ENCODE measurements at regions not wholly inside any gene's neighbourhood (a gene's known extent, or its start where the extent isn't known, plus 50 kb on each side); places are given as distances from the start of the nearest gene placed in this dataset.

DNA sequence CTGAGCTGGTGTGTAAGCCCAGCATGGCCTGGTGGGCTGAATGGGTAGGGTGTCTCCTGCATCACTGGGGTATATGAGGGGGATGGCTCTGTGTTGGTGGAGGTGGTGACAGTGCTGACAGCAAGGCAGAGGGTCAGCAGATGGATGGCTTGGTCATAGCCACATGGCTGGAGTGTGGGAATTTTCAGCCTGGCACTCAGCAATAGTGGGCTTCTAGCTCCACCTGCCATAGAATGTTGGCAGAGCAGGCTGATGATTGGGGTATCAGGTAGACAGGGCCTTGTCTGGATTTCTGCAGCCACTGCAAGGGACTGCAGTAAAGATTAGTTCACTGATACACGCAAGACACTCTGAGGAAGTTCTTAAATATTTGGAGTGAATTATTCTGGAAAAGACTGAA, 137.5 kb upstream of the BACH2 start:
- no peak for DNase-seq

GRCh38 chr6:90432937-90433336, 136.3 kb upstream of the BACH2 start:
- DNase-seq = no peak

- no peak for DNase-seq
These were observed 135.6 kb upstream of the BACH2 start for GRCh38 chr6:90432041-90432775.

- DNase-seq = no peak
These were observed 134.9 kb upstream of the BACH2 start for GRCh38 chr6:90431576-90431975.

DNA sequence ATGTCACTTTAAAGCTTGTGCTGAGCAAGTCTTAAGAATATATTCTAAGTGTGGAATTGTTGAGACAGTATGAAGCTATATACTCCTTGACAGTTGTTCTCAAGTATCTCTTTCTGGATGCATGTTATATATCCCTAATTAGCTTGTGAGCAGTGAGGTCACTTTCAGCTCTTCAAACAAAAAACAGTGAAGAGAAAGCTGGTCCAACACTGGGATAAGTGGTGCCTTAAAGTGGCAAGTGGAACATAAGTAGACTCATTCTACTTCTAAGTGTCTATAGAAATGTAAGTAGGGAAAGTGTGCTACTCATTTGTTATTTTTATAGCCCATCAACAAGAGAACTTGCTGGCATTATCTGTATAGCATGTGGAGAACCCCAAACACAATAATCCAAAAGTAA, 133.1 kb upstream of the BACH2 start:
- no peak for DNase-seq

- DNase-seq = no peak
These were observed 131.9 kb upstream of the BACH2 start for GRCh38 chr6:90428514-90428913.

DNA sequence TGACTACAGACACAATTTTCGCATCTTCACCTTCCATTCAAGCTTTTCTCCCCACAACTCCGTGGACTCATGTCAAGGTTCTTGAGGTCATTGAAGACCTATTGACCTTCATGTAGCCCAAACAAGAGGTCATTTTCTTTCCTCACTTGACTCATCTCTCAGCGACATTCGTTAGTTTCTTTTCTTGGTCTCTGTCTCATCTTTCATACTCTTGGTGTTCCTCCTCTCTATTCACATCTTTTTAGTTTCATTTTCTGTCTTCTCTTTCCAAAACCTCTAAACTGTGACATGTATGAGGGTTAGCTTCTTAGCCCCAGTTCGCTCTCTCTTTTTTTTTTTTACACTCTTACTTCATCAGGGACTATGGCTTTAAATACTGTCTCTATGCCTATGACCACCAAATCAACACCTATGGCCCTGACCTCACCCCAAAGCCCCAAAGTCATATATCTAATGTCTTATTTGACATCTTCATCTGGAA, 128.6 kb upstream of the BACH2 start:
- DNase-seq = no peak

- no peak for DNase-seq
These were observed 127.9 kb upstream of the BACH2 start for GRCh38 chr6:90424580-90424979.

DNA sequence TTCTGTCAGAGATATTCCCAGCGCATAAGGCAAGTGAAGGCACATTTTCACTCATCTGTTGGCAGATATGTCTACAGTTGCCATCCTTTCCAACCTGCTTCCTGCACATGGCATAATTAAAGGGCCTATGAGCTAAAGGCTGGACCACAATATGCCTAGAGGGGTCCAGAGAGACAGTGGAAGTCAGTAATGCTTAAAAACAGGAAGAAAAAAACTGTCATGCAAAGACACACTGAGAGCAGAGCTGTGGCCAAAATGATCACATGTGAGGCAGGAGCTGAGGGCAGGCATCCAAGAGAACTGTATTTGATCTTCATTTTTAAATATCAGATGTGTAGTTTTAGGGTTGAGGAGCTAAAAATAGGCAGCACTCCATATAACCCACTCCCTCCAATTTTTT, 125.0 kb upstream of the BACH2 start:
- DNase-seq = peak; percentile 65

DNA sequence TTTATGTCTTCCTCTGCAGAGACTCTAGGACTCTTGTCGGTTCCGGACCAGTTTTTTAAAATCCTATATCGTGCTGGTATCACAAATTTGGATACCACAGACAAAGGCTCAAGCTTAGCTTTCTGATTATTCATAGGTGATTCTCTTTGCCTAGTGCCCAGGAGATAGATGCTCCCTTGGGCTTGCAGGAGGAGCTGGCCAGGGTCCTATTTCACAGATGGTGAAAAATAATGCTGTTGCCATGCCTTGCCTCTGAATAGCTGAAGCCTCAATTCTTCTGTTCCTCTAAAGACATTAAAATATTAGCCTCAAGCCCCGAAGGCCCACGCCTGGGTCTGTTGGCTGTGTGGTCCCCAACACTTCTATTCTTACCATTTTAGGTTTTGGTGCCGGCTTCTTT, 123.9 kb upstream of the BACH2 start:
- peak; percentile 32 for DNase-seq

DNA sequence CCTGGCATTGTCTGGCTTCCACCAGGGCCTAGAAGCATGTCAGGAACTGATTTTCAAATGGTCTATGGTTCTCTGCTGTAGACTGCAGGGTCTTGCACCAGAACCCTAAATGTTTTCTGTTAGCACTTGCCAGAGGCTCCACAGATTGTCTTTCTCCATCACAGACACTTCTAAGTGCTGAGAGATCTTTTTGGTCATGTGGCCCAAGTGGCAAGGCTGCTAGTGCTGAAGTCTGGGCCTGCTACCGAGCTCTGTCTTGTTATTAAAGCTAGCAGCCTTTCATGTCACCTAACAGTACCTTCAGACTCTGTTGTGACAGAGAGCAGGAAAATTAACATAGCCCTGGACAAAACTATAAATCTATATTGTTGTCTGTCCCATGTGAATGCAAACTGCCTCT, 120.7 kb upstream of the BACH2 start:
- DNase-seq = no peak

DNA sequence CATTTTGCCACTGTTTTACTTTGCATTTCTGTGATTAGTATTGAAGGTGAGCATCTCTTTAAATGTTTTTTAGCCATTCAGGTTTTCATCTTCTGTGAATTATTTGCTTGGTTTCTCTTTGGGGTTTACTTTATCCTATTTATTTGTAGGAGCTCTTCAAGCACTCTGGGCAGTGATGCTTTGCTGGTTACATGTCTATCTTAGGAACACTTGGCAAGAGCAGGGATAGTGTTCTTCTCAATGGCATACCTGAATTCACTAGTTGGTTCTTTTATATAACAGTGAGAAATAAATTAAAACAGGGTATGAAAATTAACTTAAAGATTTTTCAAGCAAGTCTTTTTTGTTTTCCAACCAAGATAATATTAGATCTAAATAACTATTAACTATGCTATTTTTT, 119.7 kb upstream of the BACH2 start:
- DNase-seq = no peak

GRCh38 chr6:90415178-90415577, 118.5 kb upstream of the BACH2 start:
- DNase-seq = no peak

GRCh38 chr6:90414352-90414751, 117.7 kb upstream of the BACH2 start:
- DNase-seq = no peak

GRCh38 chr6:90413867-90414266, 117.2 kb upstream of the BACH2 start:
- DNase-seq = peak; percentile 86

DNA sequence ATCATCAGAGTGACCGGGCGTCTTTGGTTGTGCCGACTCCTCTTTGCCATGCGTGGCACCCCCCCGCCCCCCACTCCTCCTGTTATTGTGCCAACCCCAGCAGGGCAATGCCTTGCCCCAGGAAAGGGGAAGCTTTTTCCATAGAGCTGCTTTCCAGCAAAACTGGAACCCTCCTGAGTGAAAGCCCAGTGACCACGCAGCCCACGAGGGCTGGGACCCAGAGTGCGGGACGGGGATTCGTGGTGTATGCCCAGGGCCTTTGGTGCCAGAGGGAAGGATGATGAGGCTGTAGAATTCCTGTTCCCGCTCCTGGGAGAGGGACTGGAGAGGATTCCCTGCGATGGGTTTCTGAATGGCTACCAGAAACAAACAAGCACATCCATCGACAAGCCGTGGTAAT, 116.8 kb upstream of the BACH2 start:
- DNase-seq = no peak

- no peak for DNase-seq
These were observed 116.1 kb upstream of the BACH2 start for GRCh38 chr6:90412538-90413369.

- no peak for DNase-seq
These were observed 114.7 kb upstream of the BACH2 start for GRCh38 chr6:90411292-90411781.

DNA sequence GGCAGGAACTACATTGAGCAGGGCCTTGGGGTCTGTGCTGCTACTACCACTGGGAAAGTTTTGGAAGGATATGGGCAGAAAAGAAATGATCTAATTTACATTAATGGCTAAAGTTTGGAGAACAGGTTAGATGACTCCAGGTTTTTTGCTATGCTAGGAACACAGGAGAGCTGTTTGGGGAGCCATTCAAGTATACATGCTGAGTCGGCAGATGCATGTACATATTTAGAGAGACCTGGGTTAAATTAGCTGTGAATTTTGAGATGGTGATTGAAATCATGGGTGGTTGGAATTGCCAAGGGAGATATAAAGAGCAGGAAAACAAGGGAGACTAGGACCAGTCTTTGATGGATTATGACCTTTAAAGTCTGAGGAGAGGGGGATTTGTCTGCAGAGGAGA, 113.1 kb upstream of the BACH2 start:
- no peak for DNase-seq

DNA sequence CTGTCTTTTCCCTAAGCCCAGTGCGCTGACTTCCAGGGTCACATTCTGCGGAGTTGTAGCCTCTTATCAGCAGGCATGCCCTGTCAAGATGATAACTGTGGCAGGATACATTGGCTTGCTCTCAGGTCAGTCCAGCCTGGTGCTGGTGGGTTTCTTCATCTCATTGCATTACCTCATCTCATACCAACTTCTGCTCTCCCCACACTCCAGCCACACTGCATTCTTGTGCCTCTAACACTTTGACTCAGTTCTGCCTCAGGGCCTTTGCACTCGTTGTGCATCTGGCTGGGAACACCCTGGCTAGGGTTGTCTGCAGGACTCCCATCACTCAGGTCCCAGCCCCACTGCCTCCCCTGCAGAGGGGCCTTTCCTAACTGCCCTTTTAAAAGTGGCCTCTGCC, 110.3 kb upstream of the BACH2 start:
- no peak for DNase-seq

DNA sequence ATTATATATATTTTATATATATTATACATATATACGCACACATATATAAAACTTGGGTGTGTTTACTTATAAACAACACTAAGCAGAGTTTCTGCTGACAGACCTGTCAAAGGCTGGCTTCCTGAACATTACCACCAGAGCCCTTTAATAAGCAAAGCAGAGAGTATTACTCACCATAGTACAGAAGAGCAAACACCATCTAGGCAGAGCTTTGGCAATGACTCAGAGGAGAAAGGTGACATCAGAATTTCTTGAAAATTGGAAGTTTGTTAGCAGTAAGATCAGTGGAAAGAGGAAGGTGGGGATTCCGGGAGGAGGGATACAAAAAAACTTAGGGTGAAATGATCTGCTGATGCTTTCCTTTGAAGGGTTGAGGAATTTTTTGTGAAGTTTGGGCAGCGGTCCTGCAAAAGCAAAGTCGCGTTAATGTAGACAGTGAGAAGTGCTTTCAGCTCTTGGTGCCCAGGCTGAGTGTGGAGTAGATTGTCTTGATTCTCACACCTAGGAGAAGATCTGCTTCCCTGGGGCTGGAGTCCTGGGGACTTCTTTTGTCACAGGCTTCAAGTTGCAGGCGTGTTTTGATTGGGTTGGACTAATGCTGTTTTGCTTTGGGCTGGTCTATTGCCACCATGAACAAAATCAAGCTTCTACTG, 109.6 kb upstream of the BACH2 start:
- no peak for DNase-seq

DNA sequence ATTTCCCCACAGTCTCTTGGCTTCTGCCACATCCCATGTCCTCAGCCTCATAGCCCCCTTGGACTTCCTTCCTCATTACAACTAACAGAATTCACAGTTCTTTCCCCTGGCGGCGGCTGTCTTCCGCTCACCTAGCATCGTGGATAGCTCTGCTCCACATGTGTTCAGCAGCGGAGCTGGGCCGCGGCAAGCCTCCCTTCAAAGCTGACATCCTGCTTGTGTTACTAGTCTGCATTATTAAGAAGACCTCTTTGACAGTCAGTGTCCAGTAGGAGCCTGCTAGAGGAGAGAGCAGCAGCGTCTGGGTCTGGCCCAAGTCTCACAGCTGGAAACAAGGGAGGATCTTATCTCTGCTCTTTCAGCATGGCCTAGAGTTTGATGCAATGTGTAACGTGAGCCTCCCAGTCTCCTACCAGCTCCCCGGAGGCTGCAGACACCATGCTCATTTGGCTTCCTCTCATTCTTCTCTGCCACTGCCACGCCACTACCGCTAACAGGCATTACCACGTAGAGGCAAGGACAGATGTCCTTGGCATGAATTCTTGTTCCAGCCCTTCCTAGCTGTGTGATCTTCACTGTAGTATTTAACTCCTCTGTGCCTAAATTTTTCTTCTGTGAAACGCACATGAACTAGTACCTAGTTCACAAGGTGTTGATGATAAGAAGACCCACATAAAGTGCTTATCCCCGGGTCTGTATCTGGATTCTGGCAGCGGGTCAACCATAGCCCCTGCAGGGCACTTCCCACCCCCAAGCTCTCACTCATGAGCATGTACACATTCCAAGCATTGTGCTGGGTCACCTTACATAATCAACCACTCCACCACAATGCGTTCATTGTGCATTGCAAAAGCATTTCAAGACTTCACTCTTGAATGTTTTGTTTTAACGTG, 107.1 kb upstream of the BACH2 start:
- DNase-seq = no peak

DNA sequence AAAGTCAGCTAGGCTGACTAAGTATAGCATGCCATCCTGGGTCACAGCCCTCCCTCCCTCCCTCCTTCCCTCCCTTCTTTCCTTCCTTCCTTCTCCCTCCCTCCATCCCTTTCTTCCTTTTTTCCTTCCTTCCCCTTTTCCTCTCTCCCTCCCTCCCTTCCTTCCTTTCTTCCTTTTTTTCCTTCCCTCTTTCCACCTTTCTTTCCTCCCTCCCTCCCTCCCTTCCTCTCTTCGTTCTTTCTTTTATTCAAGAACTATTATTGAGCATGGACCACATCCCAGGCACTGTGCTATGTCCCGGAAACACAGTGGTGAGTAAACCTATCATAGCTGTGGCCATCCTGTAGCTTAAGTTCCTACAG, 106.2 kb upstream of the BACH2 start:
- no peak for DNase-seq

Measured in NCI-H1694 treated with DMSO at 0.1 percent for 48 hours (cell line).